GM13977 (cell line): ENCODE measurements at regions not wholly inside any gene's neighbourhood (a gene's known extent, or its start where the extent isn't known, plus 50 kb on each side); places are given as distances from the start of the nearest gene placed in this dataset.

Source experiments
- DNase-seq: peaks from one replicate; pipeline ENCODE4 v3.0.0; 2012; ENCODE audit warnings: low spot score
- CTCF ChIP-seq: IDR thresholded peaks from 2 replicates; pipeline ENCODE4 v1.5.1; 2012; ENCODE audit warnings: mild to moderate bottlenecking, control low read depth; ENCODE audit not compliant: insufficient read depth; ENCODE audit errors: extremely low read depth, missing control alignments
- in situ Hi-C: fragments of 300-500 bp; cut with MboI; formaldehyde crosslinking; loops from one replicate; pipeline ENCODE4 v1.12.0; 2022; ENCODE audit warnings: low sequenced_read_pairs, low pct_unique_long_range_greater_than_20kb, mixed read lengths, inconsistent platforms; ENCODE audit not compliant: unreplicated experiment

GRCh38 chr15:37446921-37447320, 346.6 kb upstream of the MEIS2 start:
- no peak for DNase-seq
- in situ Hi-C loops: no loop called here
- no peak for TF ChIP-seq CTCF

DNA sequence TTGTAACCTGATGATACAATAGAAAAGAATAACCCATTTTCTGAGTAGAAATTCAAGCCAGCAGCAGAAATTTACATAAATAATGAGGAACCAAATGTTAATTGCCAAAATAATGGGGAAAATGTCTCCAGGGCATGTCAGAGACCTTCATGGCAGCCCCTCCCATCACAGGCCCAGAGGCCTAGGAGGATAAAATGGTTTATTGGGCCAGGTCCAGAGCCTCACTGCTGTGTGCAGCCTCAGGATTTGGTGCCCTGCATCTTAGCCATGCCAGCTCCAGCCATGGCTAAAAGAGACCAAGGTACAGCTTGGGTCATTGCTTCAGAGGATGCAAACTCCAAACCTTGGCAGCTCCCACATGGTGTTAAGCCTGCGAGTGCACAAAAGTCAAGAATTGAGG, 352.1 kb upstream of the MEIS2 start:
- TF ChIP-seq CTCF: no peak
- DNase-seq: no peak
- in situ Hi-C loops: no loop called here

DNA sequence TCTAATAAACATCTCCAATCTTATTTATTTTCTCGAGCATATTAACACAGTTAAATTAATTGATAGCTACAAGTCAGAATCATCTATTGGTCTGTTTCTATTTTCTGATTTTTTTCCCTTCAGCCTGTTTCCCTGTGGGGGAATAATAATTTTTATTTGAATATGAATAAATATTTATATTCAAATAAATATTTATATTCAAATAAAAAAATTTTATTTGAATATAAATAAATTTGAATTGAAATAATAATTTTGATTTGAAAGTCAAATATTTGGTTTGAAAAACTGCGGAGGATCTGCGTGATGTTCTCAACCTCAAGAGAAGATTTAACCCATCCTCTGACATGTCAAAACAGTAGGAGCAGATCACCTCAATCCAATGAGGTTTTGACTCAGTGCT, 380.1 kb upstream of the MEIS2 start:
- DNase-seq: no peak
- in situ Hi-C loops: no loop called here
- TF ChIP-seq CTCF: no peak

DNA sequence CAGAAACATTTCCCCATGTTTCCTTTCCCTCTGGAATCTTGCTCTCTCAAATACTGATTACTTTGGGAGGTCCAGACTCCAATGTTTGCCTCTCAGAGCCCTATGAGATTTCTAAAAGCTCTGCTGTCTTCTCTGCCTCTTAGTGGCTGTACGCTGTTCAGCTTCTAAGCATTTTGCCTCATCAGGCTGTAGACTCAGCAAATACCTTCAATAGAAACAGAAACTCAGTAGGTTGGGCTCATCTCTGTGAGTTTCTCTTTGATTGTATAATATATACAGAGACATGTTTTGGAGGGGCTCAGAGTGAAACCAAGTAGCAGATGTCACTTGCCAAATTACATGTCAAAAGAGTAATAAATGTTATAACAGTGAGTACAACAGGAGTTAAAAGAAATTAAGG, 380.8 kb upstream of the MEIS2 start:
- no peak for TF ChIP-seq CTCF
- no peak for DNase-seq
- in situ Hi-C loops: no loop called here

GRCh38 chr15:37483779-37484178, 383.4 kb upstream of the MEIS2 start:
- TF ChIP-seq CTCF: no peak
- in situ Hi-C loops: no loop called here
- DNase-seq: no peak

DNA sequence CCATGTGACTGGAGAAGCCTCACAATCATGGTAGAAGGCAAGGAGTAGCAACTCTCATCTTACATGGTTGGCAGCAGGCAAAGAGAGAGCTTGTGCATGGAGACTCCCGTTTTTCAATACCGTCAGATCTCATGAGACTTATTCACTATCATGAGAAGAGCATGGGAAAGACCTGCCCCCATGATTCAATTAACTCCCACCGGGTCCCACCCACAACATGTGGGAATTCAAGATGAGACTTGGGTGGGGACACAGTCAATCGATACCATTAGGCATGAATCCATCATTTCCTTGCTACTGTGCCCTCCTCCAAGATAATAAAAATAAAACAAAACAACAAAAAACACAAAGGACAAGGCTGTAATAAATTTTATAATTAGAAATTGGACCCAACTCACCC, 384.7 kb upstream of the MEIS2 start:
- in situ Hi-C loops: no loop called here

More for the DNA sequence above, 384.7 kb upstream of the MEIS2 start:
- DNase-seq: no peak
- no peak for TF ChIP-seq CTCF
